Neuron (in vitro differentiated cells): ENCODE measurements at regions not wholly inside any gene's neighbourhood (a gene's known extent, or its start where the extent isn't known, plus 50 kb on each side); places are given as distances from the start of the nearest gene placed in this dataset.

ENCODE experiments used
- H2AFZ ChIP-seq: one replicate; pipeline ENCODE4 v1.6.1; 2013; ENCODE audit warnings: low read depth, mild to moderate bottlenecking, inconsistent platforms, low read length, moderate library complexity
- H3K27me3 ChIP-seq: one replicate; pipeline ENCODE4 v1.6.1; 2013; ENCODE audit warnings: low read length; ENCODE audit not compliant: insufficient read depth
- H3K36me3 ChIP-seq: one replicate; pipeline ENCODE4 v1.6.1; 2013; ENCODE audit warnings: low read length; ENCODE audit not compliant: insufficient read depth
- H3K4me1 ChIP-seq: one replicate; pipeline ENCODE4 v1.6.1; 2013; ENCODE audit warnings: low read length; ENCODE audit not compliant: insufficient read depth
- H3K4me3 ChIP-seq: 2 replicates; pipeline ENCODE4 v1.5.1; 2013; ENCODE audit warnings: mild to moderate bottlenecking, low read length, moderate library complexity
- H3K9me3 ChIP-seq: one replicate; pipeline ENCODE4 v1.6.1; 2013; ENCODE audit warnings: low read length

DNA sequence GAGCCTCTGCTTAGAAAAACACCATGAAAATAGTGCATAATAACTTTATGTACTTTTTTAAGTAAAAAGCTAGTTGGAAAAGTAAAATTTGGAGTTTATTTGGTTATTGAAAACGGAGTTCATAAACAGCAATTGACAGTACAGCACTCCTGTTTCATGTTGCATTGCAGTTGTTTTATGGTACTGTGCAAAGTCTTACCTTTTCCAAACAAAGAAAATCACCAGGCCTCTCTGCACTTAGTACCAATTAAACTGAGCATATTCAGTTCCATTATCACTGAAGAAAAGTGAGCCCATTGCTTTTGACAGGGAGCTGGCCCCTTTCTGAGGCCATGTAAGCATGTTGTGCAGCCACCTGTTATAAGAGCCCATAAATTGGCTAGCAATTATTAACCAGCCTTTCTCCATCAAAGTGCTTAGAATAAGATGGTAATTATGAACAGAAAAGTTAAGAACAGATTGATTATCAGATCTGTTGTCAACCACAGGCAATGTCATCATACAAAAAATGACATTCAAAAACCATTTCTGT, 376.6 kb upstream of the EMCN start:
- Histone ChIP-seq H3K27me3 (no peaks in the 10 kb centered on the region), H3K4me3 (no peak overlapping the region), H3K4me1 (no peaks in the 10 kb centered on the region), H3K36me3 (no peaks in the 10 kb centered on the region), H3K9me3 (no peaks in the 10 kb centered on the region), H2AFZ (no peak overlapping the region)

DNA sequence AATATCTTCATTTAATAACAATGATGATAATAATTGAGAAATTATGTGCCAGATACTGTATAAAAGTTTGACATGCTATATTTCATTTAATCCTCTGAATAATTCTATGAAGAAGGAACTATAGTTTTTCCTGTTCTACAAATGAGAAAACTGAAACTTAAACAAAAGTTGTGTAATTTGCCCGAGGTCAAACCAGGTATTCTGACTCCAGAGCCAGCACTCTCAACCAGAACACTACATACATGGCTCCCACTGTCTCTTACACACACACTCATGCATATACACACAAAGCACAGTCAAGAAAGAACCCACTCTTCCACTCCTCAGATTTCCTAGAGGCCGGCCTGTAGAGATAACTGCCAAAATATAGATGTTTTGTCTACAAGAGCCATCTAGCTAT, 374.0 kb upstream of the EMCN start:
- H3K27me3 ChIP-seq: no peaks in the 10 kb centered on the region
- no peak overlapping the region for H3K4me3 ChIP-seq
- no peaks in the 10 kb centered on the region for H3K9me3 ChIP-seq
- H2AFZ ChIP-seq: no peak overlapping the region
- H3K4me1 ChIP-seq: no peaks in the 10 kb centered on the region
- no peaks in the 10 kb centered on the region for H3K36me3 ChIP-seq

DNA sequence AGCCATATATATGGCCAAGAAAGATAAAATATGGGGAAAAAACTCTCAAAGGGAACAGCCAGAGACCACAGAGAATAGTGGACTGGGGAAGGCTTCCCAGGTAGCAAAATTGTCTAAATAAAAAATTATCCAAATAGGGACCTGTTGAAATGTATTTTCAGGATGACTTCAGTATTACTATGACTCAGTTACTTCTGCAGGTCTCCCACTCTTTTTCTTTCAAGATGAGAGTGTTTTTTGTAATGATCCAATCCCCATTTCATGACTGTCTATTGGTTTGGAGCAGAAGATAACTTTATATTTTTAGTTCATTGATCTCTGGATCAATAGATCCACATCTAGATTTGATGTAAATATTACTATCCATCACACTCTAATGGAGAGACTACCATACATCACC, 372.1 kb upstream of the EMCN start:
- H2AFZ ChIP-seq: no peak overlapping the region
- H3K27me3 ChIP-seq: no peaks in the 10 kb centered on the region
- H3K9me3 ChIP-seq: no peaks in the 10 kb centered on the region
- no peaks in the 10 kb centered on the region for H3K36me3 ChIP-seq
- no peaks in the 10 kb centered on the region for H3K4me1 ChIP-seq
- H3K4me3 ChIP-seq: no peak overlapping the region

DNA sequence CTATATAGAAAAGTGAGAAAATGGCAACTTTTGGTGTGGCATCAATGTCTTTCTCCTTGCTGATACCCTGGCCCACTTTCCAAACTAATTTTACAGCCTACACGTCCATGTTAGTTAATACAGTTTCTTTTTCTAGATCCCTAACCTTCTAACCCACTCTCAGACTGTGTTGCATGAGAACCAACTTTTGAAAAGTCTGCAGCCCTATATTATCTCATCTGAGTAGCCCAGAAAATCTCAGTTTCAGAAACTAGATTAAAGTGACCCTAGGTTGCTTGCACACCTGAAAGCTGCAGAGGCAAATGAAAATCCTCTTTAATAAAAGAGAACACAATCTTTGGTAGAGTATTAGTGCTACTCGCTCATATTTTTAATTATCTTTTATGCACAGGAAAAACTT, 371.6 kb upstream of the EMCN start:
- Histone ChIP-seq H3K27me3 (no peaks in the 10 kb centered on the region), H3K4me1 (no peaks in the 10 kb centered on the region), H3K4me3 (no peak overlapping the region), H3K36me3 (no peaks in the 10 kb centered on the region), H2AFZ (no peak overlapping the region), H3K9me3 (no peaks in the 10 kb centered on the region)

DNA sequence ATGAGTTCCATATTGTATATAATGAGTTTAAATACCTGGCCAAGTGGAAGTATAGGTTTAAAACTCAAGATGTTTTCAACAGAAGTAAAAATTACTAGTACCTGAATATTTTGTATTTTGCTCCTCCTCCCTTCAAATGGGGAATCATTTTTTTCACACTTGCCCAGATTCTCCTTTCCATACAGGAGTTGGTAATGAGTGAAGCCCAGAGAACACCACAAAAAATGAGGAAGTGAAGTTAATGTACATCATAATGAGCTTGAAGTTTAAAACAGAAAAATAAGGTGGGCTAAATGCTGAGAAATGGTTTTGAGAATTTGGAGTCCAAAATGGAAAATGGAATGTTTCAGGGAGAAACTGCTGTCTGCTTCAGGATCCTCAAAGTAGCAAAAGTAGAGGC, 364.8 kb upstream of the EMCN start:
- Histone ChIP-seq H3K27me3 (no peaks in the 10 kb centered on the region), H3K4me3 (no peak overlapping the region), H3K36me3 (no peaks in the 10 kb centered on the region), H3K4me1 (no peaks in the 10 kb centered on the region), H3K9me3 (no peaks in the 10 kb centered on the region), H2AFZ (no peak overlapping the region)

- Histone ChIP-seq H3K4me3 (no peak overlapping the region), H3K9me3 (no peaks in the 10 kb centered on the region), H3K36me3 (no peaks in the 10 kb centered on the region), H3K27me3 (no peaks in the 10 kb centered on the region), H3K4me1 (no peaks in the 10 kb centered on the region), H2AFZ (no peak overlapping the region)
Observed at GRCh38 chr4:100881283-100881682, 363.5 kb upstream of the EMCN start.

GRCh38 chr4:100880011-100880410, 362.2 kb upstream of the EMCN start:
- H3K4me3 ChIP-seq: no peak overlapping the region
- no peak overlapping the region for H2AFZ ChIP-seq
- no peaks in the 10 kb centered on the region for H3K36me3 ChIP-seq
- no peaks in the 10 kb centered on the region for H3K4me1 ChIP-seq
- no peaks in the 10 kb centered on the region for H3K9me3 ChIP-seq
- H3K27me3 ChIP-seq: no peaks in the 10 kb centered on the region

GRCh38 chr4:100879471-100879870, 361.6 kb upstream of the EMCN start:
- H3K9me3 ChIP-seq: no peaks in the 10 kb centered on the region
- no peaks in the 10 kb centered on the region for H3K4me1 ChIP-seq
- no peak overlapping the region for H2AFZ ChIP-seq
- no peak overlapping the region for H3K4me3 ChIP-seq
- no peaks in the 10 kb centered on the region for H3K27me3 ChIP-seq
- no peaks in the 10 kb centered on the region for H3K36me3 ChIP-seq

- Histone ChIP-seq H2AFZ (no peak overlapping the region), H3K4me3 (no peak overlapping the region), H3K36me3 (no peaks in the 10 kb centered on the region), H3K9me3 (no peaks in the 10 kb centered on the region), H3K4me1 (no peaks in the 10 kb centered on the region), H3K27me3 (no peaks in the 10 kb centered on the region)
Observed at GRCh38 chr4:100876546-100876945, 358.7 kb upstream of the EMCN start.

- no peaks in the 10 kb centered on the region for H3K9me3 ChIP-seq
- no peaks in the 10 kb centered on the region for H3K4me1 ChIP-seq
- H2AFZ ChIP-seq: no peak overlapping the region
- H3K36me3 ChIP-seq: no peaks in the 10 kb centered on the region
- no peak overlapping the region for H3K4me3 ChIP-seq
- no peaks in the 10 kb centered on the region for H3K27me3 ChIP-seq
Observed at GRCh38 chr4:100875296-100876068, 357.7 kb upstream of the EMCN start.

- Histone ChIP-seq H3K27me3 (peaks cover 3% of the 10 kb centered on the region), H3K4me3 (no peak overlapping the region)
Observed at GRCh38 chr4:100872811-100873210, 355.0 kb upstream of the EMCN start.

DNA sequence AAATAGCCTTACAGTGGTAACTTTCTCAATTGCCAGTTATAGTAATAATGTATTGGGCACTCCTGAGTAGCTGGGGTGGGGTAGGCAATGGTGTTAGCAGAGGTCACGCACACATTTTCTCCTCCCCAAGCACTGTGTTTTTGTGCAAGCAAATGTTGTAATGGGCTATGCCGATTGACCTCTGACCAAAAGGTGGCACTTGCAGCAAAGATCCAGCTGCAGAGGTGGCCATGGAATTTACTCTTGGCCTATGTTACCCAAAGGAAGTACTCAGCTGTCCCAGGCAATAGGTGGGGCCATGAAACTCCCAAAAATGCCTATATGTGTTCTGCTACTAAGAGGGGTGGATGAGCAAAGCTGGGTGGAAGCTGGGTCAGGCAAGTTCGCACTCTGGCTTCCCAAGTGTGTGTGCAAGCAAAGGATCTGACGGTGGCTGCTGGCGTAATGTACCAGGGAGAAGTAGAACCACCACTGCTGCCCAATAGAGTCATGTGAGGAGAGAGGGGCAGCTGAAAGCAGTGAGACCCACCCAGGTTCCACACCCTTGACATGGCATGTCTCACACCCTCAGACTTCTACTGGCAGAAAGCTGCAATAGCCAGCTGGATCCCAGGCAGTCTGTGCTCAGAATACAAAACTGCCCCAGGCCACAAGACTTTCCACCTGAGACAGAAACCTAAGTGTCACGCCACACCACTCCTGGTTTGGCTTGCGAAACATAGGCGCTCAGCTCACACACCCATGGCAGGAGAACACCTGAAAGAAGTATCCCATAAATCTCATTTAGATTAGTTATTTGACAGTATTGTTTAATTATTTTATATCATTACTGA, 353.3 kb upstream of the EMCN start:
- Histone ChIP-seq H3K27me3 (peaks cover 3% of the 10 kb centered on the region), H3K4me1 (peaks cover 3% of the 10 kb centered on the region), H3K4me3 (no peak overlapping the region), H2AFZ (no peak overlapping the region), H3K36me3 (no peaks in the 10 kb centered on the region), H3K9me3 (no peaks in the 10 kb centered on the region)

More at GRCh38 chr4:100872811-100873210, 355.0 kb upstream of the EMCN start:
- Histone ChIP-seq H3K36me3 (no peaks in the 10 kb centered on the region), H3K4me1 (peaks cover 3% of the 10 kb centered on the region), H3K9me3 (no peaks in the 10 kb centered on the region), H2AFZ (no peak overlapping the region)

DNA sequence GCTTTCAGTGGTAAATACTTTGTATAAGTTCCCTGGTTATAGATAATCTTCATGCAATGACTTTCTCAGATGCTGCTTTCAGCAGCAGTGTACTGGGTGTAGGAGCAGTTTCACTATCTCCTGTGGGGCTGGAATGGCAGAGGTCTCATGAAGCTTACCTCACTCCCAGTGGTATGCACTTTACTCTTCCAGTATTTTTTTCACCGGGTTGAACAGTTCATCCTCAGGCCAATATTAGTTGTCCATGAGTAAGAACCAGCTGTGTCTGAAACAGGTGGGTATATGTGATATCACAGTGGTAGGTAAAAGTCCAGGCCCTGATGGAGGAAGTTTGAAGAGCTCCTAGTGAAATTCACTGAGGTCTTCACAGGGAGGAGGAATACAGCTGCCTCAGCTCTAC, 351.5 kb upstream of the EMCN start:
- Histone ChIP-seq H3K27me3 (peaks cover 3% of the 10 kb centered on the region), H3K36me3 (no peaks in the 10 kb centered on the region), H3K4me3 (no peak overlapping the region), H3K4me1 (peaks cover 3% of the 10 kb centered on the region), H3K9me3 (no peaks in the 10 kb centered on the region), H2AFZ (no peak overlapping the region)
